ENCODE measurements at regions not wholly inside any gene's neighbourhood (a gene's known extent, or its start where the extent isn't known, plus 50 kb on each side); places are given as distances from the start of the nearest gene placed in this dataset.

DNA sequence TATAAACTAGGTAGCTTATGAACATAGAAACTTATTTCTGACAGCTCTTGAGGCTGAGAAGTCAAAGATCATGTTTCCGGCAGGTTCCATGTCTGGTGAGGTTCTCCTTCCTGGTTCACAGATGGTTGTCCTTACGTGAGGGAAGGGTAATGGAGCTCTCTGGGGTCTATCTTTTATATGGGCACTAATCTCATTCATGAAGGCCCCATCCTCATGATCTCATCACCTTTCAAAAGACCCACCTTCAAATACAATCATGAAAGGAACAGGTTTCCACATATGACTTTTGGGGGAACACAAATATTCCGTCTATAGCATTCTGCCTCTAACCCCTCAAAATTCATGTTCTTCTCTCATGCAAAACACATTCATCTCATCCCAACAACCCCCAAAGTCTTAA is 264.7 kb downstream of the PTTG2 start:
- no peak overlapping the region for H3K4me3 ChIP-seq (replicated peaks; ENCODE audit: low read depth, low read length)
- no peak for DNase-seq (ENCODE audit: extremely low read depth, low read depth)
- TF ChIP-seq, protein P1, sequence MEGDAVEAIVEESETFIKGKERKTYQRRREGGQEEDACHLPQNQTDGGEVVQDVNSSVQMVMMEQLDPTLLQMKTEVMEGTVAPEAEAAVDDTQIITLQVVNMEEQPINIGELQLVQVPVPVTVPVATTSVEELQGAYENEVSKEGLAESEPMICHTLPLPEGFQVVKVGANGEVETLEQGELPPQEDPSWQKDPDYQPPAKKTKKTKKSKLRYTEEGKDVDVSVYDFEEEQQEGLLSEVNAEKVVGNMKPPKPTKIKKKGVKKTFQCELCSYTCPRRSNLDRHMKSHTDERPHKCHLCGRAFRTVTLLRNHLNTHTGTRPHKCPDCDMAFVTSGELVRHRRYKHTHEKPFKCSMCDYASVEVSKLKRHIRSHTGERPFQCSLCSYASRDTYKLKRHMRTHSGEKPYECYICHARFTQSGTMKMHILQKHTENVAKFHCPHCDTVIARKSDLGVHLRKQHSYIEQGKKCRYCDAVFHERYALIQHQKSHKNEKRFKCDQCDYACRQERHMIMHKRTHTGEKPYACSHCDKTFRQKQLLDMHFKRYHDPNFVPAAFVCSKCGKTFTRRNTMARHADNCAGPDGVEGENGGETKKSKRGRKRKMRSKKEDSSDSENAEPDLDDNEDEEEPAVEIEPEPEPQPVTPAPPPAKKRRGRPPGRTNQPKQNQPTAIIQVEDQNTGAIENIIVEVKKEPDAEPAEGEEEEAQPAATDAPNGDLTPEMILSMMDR (IDR thresholded peaks at IDR 0.05; ENCODE audit: low read depth, low read length, missing control alignments), result no peak

DNA sequence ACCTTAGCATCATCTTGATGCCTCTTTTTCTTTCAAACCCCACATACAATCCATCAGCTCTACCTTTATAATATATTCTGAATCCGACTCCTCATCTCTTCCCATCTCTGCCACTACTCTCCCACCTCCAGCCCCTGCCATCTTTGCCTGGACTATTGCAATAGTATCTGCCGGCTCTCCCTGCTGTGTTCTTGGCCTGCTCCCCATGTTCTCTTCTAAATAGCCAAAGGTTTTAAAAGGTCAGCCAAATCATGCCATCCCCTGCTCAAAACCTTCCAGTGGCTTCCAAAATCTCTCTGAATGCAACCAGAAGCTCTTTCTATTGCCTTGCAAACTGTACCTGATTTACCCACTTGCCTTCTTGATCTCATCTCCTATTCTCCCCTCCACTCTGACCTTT is 266.0 kb downstream of the PTTG2 start:
- no peak overlapping the region for H3K4me3 ChIP-seq (replicated peaks; ENCODE audit: low read depth, low read length)
- TF ChIP-seq, protein P1 (IDR thresholded peaks at IDR 0.05; ENCODE audit: low read depth, low read length, missing control alignments), result no peak
- no peak for DNase-seq (ENCODE audit: extremely low read depth, low read depth)

DNA sequence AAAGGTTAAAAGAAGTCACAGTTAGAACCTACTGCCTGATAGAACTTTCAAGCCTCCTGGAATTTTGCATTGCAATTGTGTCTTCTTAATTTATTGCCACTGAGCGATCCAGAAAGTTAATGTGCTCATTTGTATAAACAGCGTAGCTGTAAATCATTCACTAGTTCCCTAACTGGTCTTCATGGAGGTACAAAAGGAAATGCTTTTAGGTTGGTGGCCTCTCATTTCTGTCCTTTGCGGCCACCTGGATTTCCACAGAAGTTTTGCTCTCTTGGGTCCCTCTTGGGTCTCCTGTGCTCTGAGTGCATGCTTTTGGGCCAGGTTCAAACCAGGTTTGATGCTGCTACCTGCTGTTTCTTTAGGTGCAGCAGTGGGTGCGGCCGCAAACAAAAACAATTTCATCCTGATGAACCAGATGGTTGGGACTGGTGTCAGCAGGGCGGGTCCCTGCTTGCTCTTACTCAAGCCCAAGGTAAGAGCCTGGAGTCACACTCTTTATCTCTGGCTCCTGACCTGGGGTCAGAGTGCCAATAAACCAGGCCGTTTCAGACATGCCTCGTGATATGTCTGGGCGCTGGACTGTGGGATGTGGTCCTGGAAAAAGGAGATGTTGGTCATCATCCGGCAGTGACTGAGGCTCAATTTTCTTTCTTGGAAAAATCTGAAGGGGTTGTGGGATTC is 270.1 kb downstream of the PTTG2 start:
- TF ChIP-seq, protein P1 (IDR thresholded peaks at IDR 0.05; ENCODE audit: low read depth, low read length, missing control alignments), result no peak
- H3K4me3 ChIP-seq (replicated peaks; ENCODE audit: low read depth, low read length), result no peak overlapping the region
- no peak for DNase-seq (ENCODE audit: extremely low read depth, low read depth)

DNA sequence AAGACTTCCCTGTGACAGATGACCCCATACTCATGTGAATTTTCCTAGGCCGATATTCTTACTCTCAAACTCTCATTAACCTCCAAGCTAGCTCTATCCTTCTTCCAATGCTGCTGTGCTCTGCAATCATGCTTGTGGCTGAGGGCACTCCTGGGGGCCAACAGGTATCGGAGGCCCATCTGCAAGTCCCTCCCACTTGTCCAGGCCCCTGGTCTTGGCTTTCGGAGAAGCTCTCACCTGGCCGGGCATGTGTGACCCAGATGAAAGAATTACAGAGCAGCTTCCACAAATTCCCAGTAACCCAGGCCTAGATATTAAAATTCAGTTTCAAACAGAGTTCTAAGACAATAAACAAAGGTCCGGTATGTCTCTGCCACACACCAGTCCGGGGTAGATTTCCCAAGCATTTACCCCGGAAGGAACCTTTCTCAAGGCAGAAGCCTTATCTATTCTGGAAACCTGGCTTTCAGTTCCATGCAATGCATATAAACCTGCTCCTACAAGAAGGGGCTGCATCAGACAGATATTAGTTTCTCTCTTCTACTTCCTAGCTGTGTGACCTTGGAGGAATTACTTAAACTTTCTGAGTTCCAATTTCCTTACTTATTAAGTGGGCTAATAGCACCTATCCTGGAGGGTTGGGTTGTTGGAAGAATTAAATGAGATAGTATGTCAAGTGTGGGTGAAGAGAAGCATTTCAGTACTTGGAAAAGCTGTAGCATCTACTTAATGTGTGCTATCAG is 270.8 kb downstream of the PTTG2 start:
- no peak for DNase-seq (ENCODE audit: extremely low read depth, low read depth)
- no peak overlapping the region for H3K4me3 ChIP-seq (replicated peaks; ENCODE audit: low read depth, low read length)
- TF ChIP-seq, protein P1 (IDR thresholded peaks at IDR 0.05; ENCODE audit: low read depth, low read length, missing control alignments), result no peak

DNA sequence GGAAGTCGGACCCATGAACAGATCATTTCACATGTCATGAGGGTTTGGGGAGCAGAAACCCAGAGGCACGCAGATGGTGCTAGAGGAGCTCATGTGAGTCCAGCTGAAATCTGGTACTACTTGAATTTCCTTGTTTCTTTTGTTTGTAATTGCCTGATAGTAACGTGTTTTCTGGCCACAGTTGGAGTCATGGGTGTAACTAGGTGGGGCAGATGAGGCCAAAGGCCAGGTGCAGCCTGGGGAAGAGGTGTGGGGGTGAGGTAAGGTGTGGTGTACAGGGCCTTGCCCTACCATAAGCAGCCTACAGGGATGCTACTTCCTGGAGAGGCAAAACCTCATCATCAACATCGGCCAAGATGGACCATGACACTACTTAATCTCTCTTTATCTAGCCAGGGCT is 271.4 kb downstream of the PTTG2 start:
- TF ChIP-seq, protein P1 (IDR thresholded peaks at IDR 0.05; ENCODE audit: low read depth, low read length, missing control alignments), result no peak
- H3K4me3 ChIP-seq (replicated peaks; ENCODE audit: low read depth, low read length), result no peak overlapping the region
- DNase-seq (ENCODE audit: extremely low read depth, low read depth), result no peak

DNA sequence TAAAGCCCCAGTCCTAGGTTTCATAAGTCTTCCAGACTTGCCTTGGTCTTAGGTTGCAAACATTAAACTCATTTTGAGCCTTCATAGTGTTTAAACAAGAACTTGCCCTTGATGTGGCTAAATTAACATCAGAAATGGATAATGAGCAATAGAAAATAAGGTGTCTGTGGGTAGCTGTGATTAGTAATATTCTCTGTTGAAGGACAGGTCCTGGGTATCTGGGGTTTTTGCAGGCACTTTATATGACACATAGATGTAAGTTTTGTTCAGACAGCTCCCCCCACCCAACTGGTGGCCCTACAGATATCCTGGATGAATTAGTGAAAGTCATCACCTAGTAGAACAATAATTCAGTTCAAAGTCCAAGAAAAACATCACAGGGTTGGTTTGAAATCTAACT is 272.5 kb downstream of the PTTG2 start:
- H3K4me3 ChIP-seq (replicated peaks; ENCODE audit: low read depth, low read length), result no peak overlapping the region
- TF ChIP-seq, protein P1 (IDR thresholded peaks at IDR 0.05; ENCODE audit: low read depth, low read length, missing control alignments), result no peak
- no peak for DNase-seq (ENCODE audit: extremely low read depth, low read depth)

Measured in HFF-Myc (cell line).